Activated naive CD4-positive, alpha-beta T cell treated with anti-CD3 and anti-CD28 coated beads, Interleukin-2, amount 10 ng/mL, durations not matched to agents 7 days and 5 days (primary cell): ENCODE measurements at regions not wholly inside any gene's neighbourhood (a gene's known extent, or its start where the extent isn't known, plus 50 kb on each side); places are given as distances from the start of the nearest gene placed in this dataset.
"Not testable (repeated sequence)": the region's sequence is repeated elsewhere in the genome, so short reads cannot be mapped to it uniquely, and the experiment has no call there.

Experiments used
- CTCF ChIA-PET: fragments of 350-600 bp; sonication (Branson Sonifier 250); formaldehyde crosslinking; loops from one replicate; lab custom pipeline; 2021; ENCODE audit warnings: antibody characterized with exemption; lab: Charles Lee
- DNase-seq: peaks from one replicate; pipeline ENCODE4 v3.0.0-alpha.2; 2020
- H3K27ac Mint-ChIP-seq: one replicate; pipeline ENCODE4 v1.8.0; 2021; ENCODE audit warnings: mild to moderate bottlenecking, moderate library complexity, mixed read lengths
- H3K27me3 Mint-ChIP-seq: one replicate; pipeline ENCODE4 v1.8.0; 2021; ENCODE audit warnings: mild to moderate bottlenecking, mixed read lengths
- H3K36me3 Mint-ChIP-seq: one replicate; pipeline ENCODE4 v1.8.0; 2021; ENCODE audit warnings: mixed read lengths
- H3K4me1 Mint-ChIP-seq: one replicate; pipeline ENCODE4 v1.8.0; 2021; ENCODE audit warnings: mixed read lengths
- H3K4me3 Mint-ChIP-seq: one replicate; pipeline ENCODE4 v1.8.0; 2021; ENCODE audit warnings: mild to moderate bottlenecking, moderate library complexity, mixed read lengths
- H3K9me3 Mint-ChIP-seq: one replicate; pipeline ENCODE4 v1.8.0; 2021; ENCODE audit warnings: mixed read lengths

DNA sequence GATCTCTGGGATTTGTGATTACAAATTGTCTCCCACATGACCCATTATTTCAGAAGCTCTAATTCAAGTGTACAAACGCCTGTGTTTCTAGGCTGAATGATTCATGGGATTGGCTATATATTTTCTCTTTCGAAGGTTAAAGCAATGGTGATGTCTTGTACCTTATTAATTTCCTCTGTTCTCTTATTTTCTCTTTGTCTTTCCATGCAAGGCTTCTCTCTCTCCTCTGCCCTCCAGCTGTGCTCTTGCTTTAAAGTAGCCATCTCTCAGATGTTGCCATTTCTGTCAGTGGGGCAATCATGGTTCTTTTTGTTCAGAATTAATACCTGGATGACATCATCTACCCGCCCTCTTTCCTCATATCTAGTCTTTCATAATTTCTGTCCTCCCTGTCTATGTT, 184.3 kb upstream of the ATP10B start:
- Mint-ChIP-seq H3K36me3 (no peaks in the 10 kb centered on the region), H3K27me3 (no peaks in the 10 kb centered on the region), H3K9me3 (peaks cover 6% of the 10 kb centered on the region), H3K4me3 (no peak overlapping the region), H3K27ac (no peak overlapping the region), H3K4me1 (no peaks in the 10 kb centered on the region)
- CTCF ChIA-PET: no interaction called here
- DNase-seq: no peak

DNA sequence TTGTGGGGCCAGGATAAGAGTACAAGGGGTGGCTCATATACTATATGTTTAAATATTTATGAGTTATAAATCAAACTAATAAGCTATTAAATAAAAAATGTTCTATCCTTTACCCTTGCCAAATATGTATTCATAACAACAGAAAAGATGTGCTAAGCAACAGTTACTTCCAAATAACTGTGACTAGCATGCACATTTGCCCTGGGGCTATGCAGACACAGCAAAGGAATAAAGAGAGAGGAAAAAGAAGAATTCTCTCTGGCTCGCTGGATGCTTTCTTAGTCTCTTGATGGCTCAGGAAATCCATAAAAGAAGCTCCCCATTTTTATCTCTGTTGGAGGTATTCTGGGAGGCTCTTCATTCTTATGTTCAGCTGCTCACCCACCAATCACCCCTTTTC, 182.4 kb upstream of the ATP10B start:
- no peaks in the 10 kb centered on the region for H3K27me3 Mint-ChIP-seq
- H3K27ac Mint-ChIP-seq: no peak overlapping the region
- H3K36me3 Mint-ChIP-seq: no peaks in the 10 kb centered on the region
- peaks cover 6% of the 10 kb centered on the region for H3K9me3 Mint-ChIP-seq
- H3K4me1 Mint-ChIP-seq: no peaks in the 10 kb centered on the region
- DNase-seq: no peak
- CTCF ChIA-PET: no interaction called here
- no peak overlapping the region for H3K4me3 Mint-ChIP-seq

DNA sequence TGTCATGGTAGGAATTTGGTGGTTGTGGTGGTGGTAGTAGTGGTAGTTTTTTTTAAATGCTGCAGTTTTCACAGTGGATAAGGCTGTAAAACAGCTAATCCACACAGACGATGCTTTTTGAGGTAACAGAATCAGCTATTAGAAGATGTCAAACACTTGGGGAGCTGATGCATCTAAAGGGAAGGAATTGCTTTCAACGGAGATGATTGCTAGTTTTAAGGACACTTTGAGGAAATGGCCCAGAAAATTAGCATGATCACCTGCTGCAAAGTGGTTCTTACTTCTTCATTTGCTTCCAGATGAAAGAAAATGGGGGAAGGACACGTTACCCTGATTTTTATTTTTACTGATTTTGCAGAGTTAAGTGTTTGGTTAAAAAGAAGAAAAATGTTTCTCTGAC, 178.2 kb upstream of the ATP10B start:
- no peak for DNase-seq
- no peaks in the 10 kb centered on the region for H3K4me1 Mint-ChIP-seq
- no peak overlapping the region for H3K4me3 Mint-ChIP-seq
- H3K27ac Mint-ChIP-seq: no peak overlapping the region
- H3K9me3 Mint-ChIP-seq: no peaks in the 10 kb centered on the region
- H3K36me3 Mint-ChIP-seq: no peaks in the 10 kb centered on the region
- H3K27me3 Mint-ChIP-seq: no peaks in the 10 kb centered on the region
- CTCF ChIA-PET: no interaction called here

DNA sequence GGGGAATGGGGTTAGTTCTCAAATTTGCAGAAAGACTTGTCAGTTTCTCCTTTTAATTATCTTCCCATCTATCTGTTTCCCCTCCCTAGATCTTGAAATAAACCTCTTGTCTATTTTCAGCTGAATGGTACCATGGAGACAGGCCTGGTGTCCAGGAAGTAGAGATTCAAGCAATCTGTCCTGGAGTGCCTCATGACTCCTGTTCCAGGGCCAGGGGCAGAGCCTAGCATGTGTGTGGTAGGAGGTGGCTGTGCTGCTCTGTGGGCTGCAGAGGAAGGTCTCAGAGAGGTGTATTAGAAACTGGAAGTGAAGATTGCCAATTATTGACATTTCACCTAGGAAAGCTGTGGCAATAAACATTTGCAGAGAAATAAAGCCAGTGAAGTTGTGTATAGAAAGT, 175.8 kb upstream of the ATP10B start:
- CTCF ChIA-PET: no interaction called here
- Mint-ChIP-seq H3K9me3 (no peaks in the 10 kb centered on the region), H3K4me3 (no peak overlapping the region), H3K4me1 (no peaks in the 10 kb centered on the region), H3K27me3 (no peaks in the 10 kb centered on the region), H3K27ac (no peak overlapping the region), H3K36me3 (no peaks in the 10 kb centered on the region)
- DNase-seq: no peak

DNA sequence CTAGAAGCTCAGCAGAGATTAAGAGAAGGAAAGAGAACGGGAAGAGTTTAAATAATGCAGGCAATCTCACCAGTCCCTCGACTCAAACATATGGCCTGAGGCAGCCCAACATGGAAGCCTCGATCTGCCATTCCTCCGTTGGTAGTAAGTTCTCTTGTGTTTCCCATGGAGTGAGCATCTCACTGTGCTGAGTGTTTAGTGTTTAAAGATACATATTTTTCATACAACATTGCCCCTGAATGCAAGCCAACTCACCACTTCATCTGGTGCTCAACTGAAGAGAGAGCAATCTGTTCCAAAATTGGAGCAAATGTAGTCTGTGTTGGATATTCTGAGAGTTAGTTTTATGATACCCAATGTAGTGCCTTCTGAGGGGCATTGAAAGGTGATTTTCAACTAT, 171.5 kb upstream of the ATP10B start:
- Mint-ChIP-seq H3K27ac (no peak overlapping the region), H3K36me3 (no peaks in the 10 kb centered on the region), H3K4me1 (no peaks in the 10 kb centered on the region), H3K27me3 (no peaks in the 10 kb centered on the region), H3K4me3 (no peak overlapping the region), H3K9me3 (no peaks in the 10 kb centered on the region)
- no peak for DNase-seq
- CTCF ChIA-PET: no interaction called here

DNA sequence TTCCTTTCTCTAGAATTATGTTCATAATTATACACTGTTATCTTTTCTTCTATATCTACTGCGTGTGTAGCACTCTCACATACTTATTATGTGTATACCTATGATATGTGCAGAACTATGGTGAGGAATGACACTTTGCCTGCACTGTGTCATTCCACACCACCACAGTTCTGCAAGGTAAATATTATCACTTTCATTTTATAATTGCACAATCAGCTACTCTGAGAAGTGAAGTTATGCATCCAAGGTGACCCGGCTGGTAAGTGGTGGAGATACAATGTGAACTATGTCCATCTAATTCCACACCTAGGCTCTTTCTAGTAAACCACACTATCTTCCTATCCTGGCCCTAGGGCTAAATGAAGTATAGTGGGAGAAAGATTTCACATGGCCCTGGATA, 170.1 kb upstream of the ATP10B start:
- no peak overlapping the region for H3K4me3 Mint-ChIP-seq
- no peak for DNase-seq
- H3K36me3 Mint-ChIP-seq: no peaks in the 10 kb centered on the region
- no peaks in the 10 kb centered on the region for H3K4me1 Mint-ChIP-seq
- no peaks in the 10 kb centered on the region for H3K27me3 Mint-ChIP-seq
- no peak overlapping the region for H3K27ac Mint-ChIP-seq
- H3K9me3 Mint-ChIP-seq: no peaks in the 10 kb centered on the region
- CTCF ChIA-PET: no interaction called here

DNA sequence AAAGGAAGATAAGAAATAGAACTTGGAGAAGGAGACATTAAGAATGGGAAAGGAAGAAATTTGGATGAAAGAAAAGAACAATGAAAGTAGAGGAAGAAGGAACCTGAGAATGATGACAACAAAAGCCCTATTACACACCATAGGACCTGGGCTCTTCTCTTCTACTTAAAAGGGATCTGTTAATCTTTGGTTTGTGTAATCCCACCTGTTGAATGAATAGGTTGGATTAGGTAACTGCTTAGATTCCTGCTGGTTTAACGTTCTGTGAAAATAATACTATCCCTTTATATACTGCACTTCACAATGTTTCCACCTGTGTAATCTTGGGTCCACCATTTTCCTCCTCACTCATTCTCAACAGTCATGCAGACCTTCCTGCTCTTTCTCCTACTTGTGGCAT, 157.8 kb upstream of the ATP10B start:
- H3K27ac Mint-ChIP-seq: no peak overlapping the region
- CTCF ChIA-PET: no interaction called here
- H3K9me3 Mint-ChIP-seq: no peaks in the 10 kb centered on the region
- H3K27me3 Mint-ChIP-seq: no peaks in the 10 kb centered on the region
- H3K36me3 Mint-ChIP-seq: no peaks in the 10 kb centered on the region
- no peak overlapping the region for H3K4me3 Mint-ChIP-seq
- no peak for DNase-seq
- H3K4me1 Mint-ChIP-seq: no peaks in the 10 kb centered on the region

DNA sequence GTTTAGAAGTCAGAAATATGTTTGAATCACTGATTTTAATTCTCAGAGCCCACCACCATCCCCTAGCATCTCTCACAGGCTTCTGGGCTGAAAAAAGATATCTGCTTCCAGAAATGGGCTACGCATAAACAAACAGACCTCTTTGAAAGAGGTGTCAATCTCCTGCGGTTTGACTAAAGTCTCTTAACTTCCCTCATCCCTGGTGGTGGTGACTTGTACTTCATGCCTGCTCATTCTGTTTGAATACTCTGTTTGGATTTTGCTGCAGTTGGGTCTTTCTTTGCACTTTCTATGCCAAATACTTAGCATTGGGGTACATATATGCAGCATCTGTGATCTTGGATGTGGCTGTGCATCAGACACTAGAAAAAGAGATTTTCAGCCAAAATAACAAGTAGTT, 157.2 kb upstream of the ATP10B start:
- no peaks in the 10 kb centered on the region for H3K9me3 Mint-ChIP-seq
- H3K4me3 Mint-ChIP-seq: no peak overlapping the region
- no peaks in the 10 kb centered on the region for H3K27me3 Mint-ChIP-seq
- H3K36me3 Mint-ChIP-seq: no peaks in the 10 kb centered on the region
- no peak overlapping the region for H3K27ac Mint-ChIP-seq
- no peaks in the 10 kb centered on the region for H3K4me1 Mint-ChIP-seq
- CTCF ChIA-PET: no interaction called here
- DNase-seq: no peak

DNA sequence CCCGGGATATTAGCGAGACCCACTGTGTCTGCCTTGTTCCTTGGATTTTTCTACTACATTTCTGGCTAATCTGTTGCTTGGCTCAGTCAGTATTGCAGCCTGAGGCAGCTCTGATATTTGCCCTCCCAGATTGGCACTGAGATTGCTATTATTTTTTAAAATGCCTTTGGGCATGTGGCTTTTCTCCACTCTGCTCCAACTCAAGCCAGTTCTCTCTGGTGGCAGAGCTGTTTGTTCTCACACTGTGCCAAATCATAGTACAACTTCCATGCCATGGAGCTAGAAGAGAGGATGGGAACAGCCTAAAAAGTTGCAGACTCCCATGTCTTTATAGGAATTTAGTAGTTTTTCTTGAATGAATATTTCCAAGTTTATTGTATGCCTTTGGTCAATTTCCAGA, 155.9 kb upstream of the ATP10B start:
- Mint-ChIP-seq H3K9me3 (no peaks in the 10 kb centered on the region), H3K36me3 (no peaks in the 10 kb centered on the region), H3K4me3 (no peak overlapping the region), H3K27ac (no peak overlapping the region), H3K4me1 (no peaks in the 10 kb centered on the region), H3K27me3 (no peaks in the 10 kb centered on the region)
- DNase-seq: no peak
- CTCF ChIA-PET: no interaction called here

DNA sequence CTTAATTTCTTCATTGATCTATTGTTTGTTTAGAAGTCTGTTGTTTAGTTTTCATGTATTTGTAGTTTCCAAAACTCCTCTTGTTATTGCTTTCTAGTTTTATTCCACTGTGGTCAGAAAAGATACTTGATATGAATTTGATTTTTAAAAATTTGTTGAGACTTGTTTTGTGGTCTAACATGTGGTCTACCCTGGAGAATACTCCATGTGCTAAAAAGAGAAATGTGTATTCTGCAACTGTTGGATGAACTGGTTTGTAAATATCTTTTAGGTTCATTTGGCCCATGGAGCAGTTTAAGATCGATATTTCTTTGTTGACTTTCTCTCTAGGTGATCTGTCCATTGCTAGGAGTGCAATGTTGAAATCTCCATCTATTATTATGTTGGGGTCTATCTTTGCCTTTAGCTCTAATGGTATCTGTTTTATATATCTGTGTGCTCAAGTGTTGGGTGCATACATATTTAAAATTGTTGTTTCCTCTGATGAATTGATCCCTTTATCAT, 150.6 kb upstream of the ATP10B start:
- no peak for DNase-seq
- CTCF ChIA-PET: no interaction called here
- Mint-ChIP-seq H3K4me3 (no peak overlapping the region), H3K36me3 (no peaks in the 10 kb centered on the region), H3K27ac (no peak overlapping the region), H3K4me1 (no peaks in the 10 kb centered on the region), H3K9me3 (no peaks in the 10 kb centered on the region), H3K27me3 (no peaks in the 10 kb centered on the region)

DNA sequence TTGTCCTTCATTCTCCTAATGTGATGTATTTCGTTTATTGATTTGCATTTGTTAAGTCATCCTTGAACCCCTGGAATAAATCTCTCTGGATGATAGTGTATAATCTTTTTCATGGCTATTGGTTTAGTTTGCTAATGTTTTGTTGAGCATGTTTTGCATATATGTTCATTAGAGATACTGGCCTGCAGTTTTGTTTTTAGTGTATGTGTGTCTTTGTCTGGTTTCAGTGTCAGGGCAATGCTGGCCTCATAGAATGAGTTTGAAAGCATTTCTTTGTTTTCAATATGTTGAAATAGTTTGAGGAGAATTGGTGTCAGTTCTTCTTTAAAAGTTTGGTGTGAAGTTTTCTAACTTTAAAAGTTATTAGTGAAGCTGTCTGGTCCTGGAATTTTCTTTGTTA, 149.6 kb upstream of the ATP10B start:
- Mint-ChIP-seq H3K27ac (no peak overlapping the region), H3K36me3 (no peaks in the 10 kb centered on the region), H3K4me3 (no peak overlapping the region), H3K4me1 (no peaks in the 10 kb centered on the region), H3K27me3 (no peaks in the 10 kb centered on the region), H3K9me3 (no peaks in the 10 kb centered on the region)
- DNase-seq: no peak
- CTCF ChIA-PET: no interaction called here

DNA sequence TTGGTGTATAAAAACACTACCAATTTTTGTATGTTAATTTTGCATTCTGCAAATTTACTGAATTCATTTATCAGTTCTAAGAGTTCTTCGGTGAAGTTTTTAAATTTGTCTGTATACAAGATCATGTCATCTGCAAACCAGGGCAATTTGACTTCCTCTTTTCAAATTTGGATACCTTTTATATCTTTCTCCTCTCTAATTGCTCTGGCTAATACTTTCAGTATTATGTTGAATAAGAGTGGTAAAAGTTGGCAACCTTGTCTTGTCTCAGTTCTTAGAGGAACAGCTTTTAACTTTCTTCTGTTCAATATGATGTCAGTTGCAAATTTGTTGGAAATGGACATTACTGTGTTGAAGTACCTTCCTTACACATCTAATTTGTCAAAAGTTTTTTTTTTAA, 149.1 kb upstream of the ATP10B start:
- H3K9me3 Mint-ChIP-seq, CTCF ChIA-PET, DNase-seq, H3K27ac Mint-ChIP-seq, H3K4me1 Mint-ChIP-seq, H3K4me3 Mint-ChIP-seq, H3K36me3 Mint-ChIP-seq, H3K27me3 Mint-ChIP-seq: not testable (repeated sequence)

DNA sequence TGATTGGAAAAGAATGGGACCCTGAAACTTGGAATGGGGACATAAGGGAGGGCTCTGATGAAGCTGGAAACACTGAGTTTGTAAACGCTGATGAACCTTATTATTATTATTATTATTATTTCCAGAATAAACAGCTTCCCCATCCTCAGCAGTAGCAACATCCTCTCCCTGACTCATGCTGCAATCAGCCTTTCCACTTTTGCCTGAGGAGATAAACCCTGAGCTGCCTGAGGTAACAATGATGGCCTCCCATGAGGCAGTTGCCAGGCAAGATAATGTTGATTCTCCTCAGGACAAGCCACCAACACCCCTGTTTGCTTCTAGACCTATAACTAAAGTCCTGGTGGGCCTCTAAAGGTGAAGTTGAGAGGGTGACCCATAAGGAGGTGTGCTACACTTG, 139.2 kb upstream of the ATP10B start:
- H3K27ac Mint-ChIP-seq: no peak overlapping the region
- no peak for DNase-seq
- H3K27me3 Mint-ChIP-seq: no peaks in the 10 kb centered on the region
- CTCF ChIA-PET: no interaction called here
- peaks cover 4% of the 10 kb centered on the region for H3K9me3 Mint-ChIP-seq
- H3K36me3 Mint-ChIP-seq: no peaks in the 10 kb centered on the region
- H3K4me1 Mint-ChIP-seq: no peaks in the 10 kb centered on the region
- H3K4me3 Mint-ChIP-seq: no peak overlapping the region

DNA sequence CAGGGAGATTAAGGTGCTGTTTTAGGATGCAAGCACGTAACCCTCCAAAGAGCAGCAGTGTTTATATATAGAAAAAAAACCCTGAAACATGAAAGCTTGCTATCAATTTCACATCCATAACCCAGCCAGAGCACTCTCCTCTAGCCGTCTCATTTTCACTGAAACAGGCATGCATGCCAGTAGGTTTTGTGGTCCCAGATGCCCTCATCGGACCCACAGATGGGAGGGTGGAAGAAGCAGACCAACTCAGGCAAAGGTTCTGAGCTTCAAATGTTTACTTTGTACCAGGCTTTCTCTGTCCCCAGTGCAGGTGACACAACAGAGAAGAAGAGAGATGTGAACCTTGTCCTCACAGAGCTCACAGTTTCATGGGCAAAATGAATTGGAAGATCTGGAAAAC, 127.4 kb upstream of the ATP10B start:
- no peak overlapping the region for H3K4me3 Mint-ChIP-seq
- CTCF ChIA-PET: no interaction called here
- no peak overlapping the region for H3K27ac Mint-ChIP-seq
- H3K4me1 Mint-ChIP-seq: no peaks in the 10 kb centered on the region
- no peaks in the 10 kb centered on the region for H3K9me3 Mint-ChIP-seq
- no peaks in the 10 kb centered on the region for H3K27me3 Mint-ChIP-seq
- H3K36me3 Mint-ChIP-seq: no peaks in the 10 kb centered on the region
- no peak for DNase-seq

DNA sequence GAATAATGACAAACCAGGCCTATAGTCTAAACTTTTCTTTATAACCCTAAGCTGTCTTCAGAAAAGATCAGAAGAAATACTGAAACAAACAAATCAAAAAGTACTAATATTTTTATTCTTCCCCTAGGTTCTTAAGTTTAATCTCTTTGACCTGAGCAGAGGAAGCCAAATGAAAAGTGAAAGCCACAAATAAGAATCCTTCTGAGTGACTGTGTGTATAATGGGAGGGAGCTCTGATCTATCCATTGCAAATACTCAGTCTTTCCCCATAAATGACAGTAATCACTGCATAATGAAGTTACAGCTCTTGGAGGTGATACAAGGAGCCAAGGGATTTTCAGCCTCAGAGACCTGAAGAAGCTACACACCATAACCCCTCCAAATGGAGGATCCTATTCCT, 126.9 kb upstream of the ATP10B start:
- Mint-ChIP-seq H3K4me1 (no peaks in the 10 kb centered on the region), H3K27ac (no peak overlapping the region), H3K36me3 (no peaks in the 10 kb centered on the region), H3K9me3 (no peaks in the 10 kb centered on the region), H3K4me3 (no peak overlapping the region), H3K27me3 (no peaks in the 10 kb centered on the region)
- CTCF ChIA-PET: no interaction called here
- DNase-seq: no peak

DNA sequence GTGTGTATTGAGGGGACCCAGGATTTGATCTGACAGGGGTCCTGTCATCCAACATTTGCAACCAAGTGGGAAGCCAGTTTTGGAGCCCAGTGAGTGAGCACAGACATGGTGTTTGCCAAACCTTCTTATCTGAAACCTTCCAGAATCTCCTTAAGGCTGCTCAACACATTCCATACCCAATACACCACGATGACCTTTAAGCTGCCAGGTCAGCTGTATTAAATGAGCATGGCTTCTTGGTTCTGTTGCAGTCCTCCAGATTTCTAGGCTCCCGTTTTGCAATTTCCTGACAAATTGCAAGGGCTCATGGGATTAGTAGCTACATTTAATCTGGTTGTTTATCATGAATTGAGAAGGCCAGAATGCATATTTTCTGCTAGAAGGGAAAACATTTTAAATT, 124.2 kb upstream of the ATP10B start:
- DNase-seq: no peak
- Mint-ChIP-seq H3K27ac (no peak overlapping the region), H3K36me3 (no peaks in the 10 kb centered on the region), H3K4me3 (no peak overlapping the region), H3K4me1 (no peaks in the 10 kb centered on the region), H3K9me3 (no peaks in the 10 kb centered on the region), H3K27me3 (no peaks in the 10 kb centered on the region)
- CTCF ChIA-PET: no interaction called here
